B cell (primary cell): ENCODE measurements at regions not wholly inside any gene's neighbourhood (a gene's known extent, or its start where the extent isn't known, plus 50 kb on each side); places are given as distances from the start of the nearest gene placed in this dataset.

ENCODE experiments used
- ATAC-seq: fragments of 200-7000 bp; cut with Tn5 transposase; one replicate; pipeline ENCODE4 v1.10.0; 2021; ENCODE audit warnings: low read depth, mild to moderate bottlenecking, moderate number of reproducible peaks, moderate library complexity
- CTCF ChIA-PET: fragments of 350-600 bp; sonication (Branson Sonifier 250); formaldehyde crosslinking; loops from one replicate; lab custom pipeline; 2021; ENCODE audit warnings: antibody characterized with exemption, inconsistent platforms; lab: Charles Lee
- POLR2A ChIA-PET: fragments of 350-600 bp; sonication (Branson Sonifier 250); formaldehyde crosslinking; loops from one replicate; lab custom pipeline; 2021; ENCODE audit warnings: antibody characterized with exemption; lab: Charles Lee
- DNase-seq: peaks from one replicate; pipeline ENCODE4 v3.0.0; 2013
- H2AFZ ChIP-seq: 2 replicates; pipeline ENCODE4 v1.6.1; 2012; ENCODE audit warnings: mild to moderate bottlenecking, low read depth, low read length; ENCODE audit not compliant: insufficient read depth, poor library complexity, severe bottlenecking
- H3K27ac ChIP-seq, 2 donors: 1 replicate in 1 of 2; 2 replicates in 1 of 2; pipeline ENCODE4 v1.5.1; 2012 to 2013; ENCODE audit warnings: low read length in 2 of 2, mild to moderate bottlenecking in 2 of 2, moderate library complexity in 1 of 2
- H3K27me3 ChIP-seq, 4 experiments: fragments of 200-600 bp in 1 of 4; sonication (generic) in 1 of 4; replicated peaks in 1 of 4; 1 replicate in 2 of 4; 2 replicates in 2 of 4; pipeline versions ENCODE4 v1.6.1 to v1.7.0; 2013 to 2016; ENCODE audit warnings: low read length in 3 of 4, mild to moderate bottlenecking in 2 of 4, mixed read lengths in 1 of 4, moderate library complexity in 1 of 4; ENCODE audit not compliant: insufficient read depth in 4 of 4, control insufficient read depth in 3 of 4; ENCODE audit errors: control extremely low read depth in 1 of 4
- H3K36me3 ChIP-seq, 2 experiments: replicated peaks in 1 of 2; 1 replicate in 1 of 2; 2 replicates in 1 of 2; pipeline versions ENCODE4 v1.6.1 to v1.7.1; 2013; ENCODE audit warnings: low read length in 1 of 2; ENCODE audit not compliant: insufficient read depth in 2 of 2, control insufficient read depth in 1 of 2; ENCODE audit errors: control extremely low read depth in 1 of 2, extremely low read depth in 1 of 2
- H3K4me1 ChIP-seq, 2 donors: fragments of 200-600 bp in 1 of 2; sonication (generic) in 1 of 2; 1 replicate in 1 of 2; 2 replicates in 1 of 2; pipeline versions ENCODE4 v1.5.1 to v1.6.1; 2013 to 2017; ENCODE audit warnings: low read length in 2 of 2; ENCODE audit not compliant: control insufficient read depth in 2 of 2, insufficient read depth in 2 of 2
- H3K4me2 ChIP-seq: replicated peaks from 2 replicates; pipeline ENCODE3; 2012; ENCODE audit warnings: mild to moderate bottlenecking, low read depth, low read length; ENCODE audit not compliant: poor library complexity, severe bottlenecking
- H3K4me3 ChIP-seq, 5 experiments: fragments of 200-600 bp in 1 of 5; sonication (generic) in 1 of 5; 1 replicate in 3 of 5; 2 replicates in 2 of 5; pipeline versions ENCODE4 v1.5.1 to v1.7.0; 2011 to 2016; ENCODE audit warnings: low read length in 4 of 5, mild to moderate bottlenecking in 4 of 5, low read depth in 2 of 5, control low read depth in 1 of 5, moderate library complexity in 1 of 5; ENCODE audit not compliant: insufficient read depth in 1 of 5; ENCODE audit errors: control extremely low read depth in 1 of 5, extremely low read depth in 1 of 5
- H3K79me2 ChIP-seq: fragments of 200-600 bp; sonication (generic); one replicate; pipeline ENCODE4 v1.6.0; 2016; ENCODE audit warnings: low read length; ENCODE audit not compliant: control insufficient read depth, insufficient read depth
- H3K9ac ChIP-seq: fragments of 200-600 bp; sonication (generic); 2 replicates; pipeline ENCODE4 v1.6.1; 2017; ENCODE audit warnings: mild to moderate bottlenecking, low read length, moderate library complexity
- H3K9me3 ChIP-seq, 3 donors: one replicate each; pipeline versions ENCODE4 v1.6.1 to v1.7.1; 2013; ENCODE audit warnings: low read length in 2 of 3; ENCODE audit not compliant: control insufficient read depth in 2 of 3, insufficient read depth in 1 of 3; ENCODE audit errors: control extremely low read depth in 1 of 3
- H4K20me1 ChIP-seq: 2 replicates; pipeline ENCODE4 v1.6.0; 2012; ENCODE audit warnings: mild to moderate bottlenecking, low read length; ENCODE audit not compliant: insufficient read depth, control insufficient read depth, poor library complexity, severe bottlenecking
- H3K27ac Mint-ChIP-seq: one replicate; pipeline ENCODE4 v1.8.0; 2021; ENCODE audit warnings: mixed read lengths
- H3K27me3 Mint-ChIP-seq: one replicate; pipeline ENCODE4 v1.8.0; 2021; ENCODE audit warnings: mixed read lengths
- H3K4me1 Mint-ChIP-seq: one replicate; pipeline ENCODE4 v1.8.0; 2021; ENCODE audit warnings: mixed read lengths
- H3K4me3 Mint-ChIP-seq: one replicate; pipeline ENCODE4 v1.8.0; 2021; ENCODE audit warnings: mixed read lengths
- H3K9me3 Mint-ChIP-seq: one replicate; pipeline ENCODE4 v1.8.0; 2022; ENCODE audit warnings: mixed read lengths; ENCODE audit not compliant: insufficient read depth
- CTCF ChIP-seq: fragments of 200-600 bp; IDR thresholded peaks from one replicate; pipeline ENCODE4 v1.8.0; 2022; ENCODE audit warnings: antibody characterized with exemption, mild to moderate bottlenecking
- EZH2 ChIP-seq: IDR thresholded peaks from 2 replicates; pipeline ENCODE4 v1.6.1; 2012; ENCODE audit warnings: borderline replicate concordance, low read depth, mild to moderate bottlenecking, moderate library complexity, low read length; ENCODE audit not compliant: insufficient read depth, poor library complexity, severe bottlenecking
- WGBS: methylation state at CpG from one replicate; pipeline ENCODE4 v1.1.5; 2013; ENCODE audit warnings: missing lambda C conversion rate; ENCODE audit not compliant: insufficient coverage; 5-methylcytosine and 5-hydroxymethylcytosine counted together
- intact Hi-C: fragments of 100-400 bp; cut with micrococcal nuclease; formaldehyde crosslinking; loops from one replicate; pipeline ENCODE4 v1.10.0; 2022

GRCh38 chr17:55833306-55833705 is 82.5 kb downstream of the PCTP start:
- POLR2A ChIA-PET: no interaction called here
- Histone ChIP-seq H3K9ac (no peak overlapping the region), H2AFZ (no peak overlapping the region), H3K9me3 (no peaks in the 10 kb centered on the region), H3K36me3 (no peaks in the 10 kb centered on the region), H4K20me1 (no peaks in the 10 kb centered on the region), H3K79me2 (no peaks in the 10 kb centered on the region), H3K4me1 (no peaks in the 10 kb centered on the region), H3K27me3 (no peaks in the 10 kb centered on the region), H3K4me3 (no peak overlapping the region), H3K27ac (no peak overlapping the region), H3K4me2 (no peak overlapping the region)
- no peaks in the 10 kb centered on the region for H3K4me1 Mint-ChIP-seq
- H3K27me3 Mint-ChIP-seq: peaks cover 6% of the 10 kb centered on the region
- CTCF ChIA-PET: no interaction called here
- no peaks in the 10 kb centered on the region for H3K9me3 Mint-ChIP-seq
- H3K4me3 Mint-ChIP-seq: no peak overlapping the region
- ATAC-seq (no peak), DNase-seq (no peak)
- intact Hi-C loops: no loop called here
- TF ChIP-seq EZH2 (no peak), CTCF (no peak)
- no peak overlapping the region for H3K27ac Mint-ChIP-seq
- no CpG with 5 or more reads among the region's 1 CpG for WGBS

- Mint-ChIP-seq H3K27ac (no peak overlapping the region), H3K27me3 (peaks cover 25% of the 10 kb centered on the region), H3K9me3 (peaks cover 2% of the 10 kb centered on the region), H3K4me1 (no peaks in the 10 kb centered on the region), H3K4me3 (no peak overlapping the region)
- no peaks in the 10 kb centered on the region for H4K20me1 ChIP-seq
- intact Hi-C loops: no loop called here
- POLR2A ChIA-PET: no interaction called here
- H3K27ac ChIP-seq: no peak overlapping the region
- H3K9ac ChIP-seq: no peak overlapping the region
- H3K4me3 ChIP-seq: no peak overlapping the region
- H3K9me3 ChIP-seq: peaks cover 0 to 7% (median 0%) of the 10 kb centered on the region in 3 donors
- no peak overlapping the region for H2AFZ ChIP-seq
- no peaks in the 10 kb centered on the region for H3K79me2 ChIP-seq
- no peak overlapping the region for H3K4me2 ChIP-seq
- CTCF ChIA-PET: no interaction called here
- no peaks in the 10 kb centered on the region for H3K36me3 ChIP-seq
- 95% methylated on average over 2 of the region's 5 CpGs for WGBS
- no peak for TF ChIP-seq EZH2
- no peak for TF ChIP-seq CTCF
- H3K4me1 ChIP-seq: no peaks in the 10 kb centered on the region
- DNase-seq: no peak
- H3K27me3 ChIP-seq: peaks cover 0 to 9% (median 3%) of the 10 kb centered on the region in 4 experiments
- ATAC-seq: no peak
Measured at GRCh38 chr17:55842405-55843158, 91.7 kb downstream of the PCTP start.
